Uterus (tissue), 2 donors: ENCODE measurements at regions not wholly inside any gene's neighbourhood (a gene's known extent, or its start where the extent isn't known, plus 50 kb on each side); places are given as distances from the start of the nearest gene placed in this dataset.

ENCODE experiments used
- POLR2A ChIP-seq, 2 donors: fragments of 450-650 bp; IDR thresholded peaks; one replicate each; pipeline ENCODE4 v1.6.1; 2016; ENCODE audit warnings: antibody characterized with exemption in 2 of 2, mild to moderate bottlenecking in 1 of 2, moderate library complexity in 1 of 2
- TF ChIP-seq, protein P1 (sequence below), 4 experiments: fragments of 200-600 bp in 2 of 4; fragments of 450-650 bp in 2 of 4; sonication (generic) in 2 of 4; IDR thresholded peaks; one replicate each; pipeline ENCODE4 v1.5.1; 2016 to 2019; ENCODE audit warnings: antibody characterized with exemption in 4 of 4, mild to moderate bottlenecking in 2 of 4, moderate library complexity in 1 of 4

DNA sequence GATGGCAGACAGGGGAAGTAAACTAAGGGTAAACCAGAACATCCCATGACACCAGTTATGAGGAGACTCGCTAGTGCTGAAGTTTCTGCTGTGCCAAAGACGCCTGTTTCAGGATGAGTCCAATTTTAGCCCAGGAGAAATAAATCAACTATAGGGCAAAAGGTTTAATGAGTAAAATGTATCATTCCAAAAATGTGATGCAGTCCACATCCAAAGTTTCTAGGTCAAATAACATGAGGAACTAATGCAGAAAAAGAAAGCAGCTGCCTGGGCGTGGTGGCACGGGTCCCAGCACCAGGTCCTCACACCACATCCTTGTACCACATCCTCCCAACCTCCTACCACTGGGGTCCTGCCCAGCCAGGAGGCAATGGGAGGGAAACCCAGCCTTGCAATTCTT is 126.9 kb upstream of the CTAGE1 start:
- TF ChIP-seq, protein P1, sequence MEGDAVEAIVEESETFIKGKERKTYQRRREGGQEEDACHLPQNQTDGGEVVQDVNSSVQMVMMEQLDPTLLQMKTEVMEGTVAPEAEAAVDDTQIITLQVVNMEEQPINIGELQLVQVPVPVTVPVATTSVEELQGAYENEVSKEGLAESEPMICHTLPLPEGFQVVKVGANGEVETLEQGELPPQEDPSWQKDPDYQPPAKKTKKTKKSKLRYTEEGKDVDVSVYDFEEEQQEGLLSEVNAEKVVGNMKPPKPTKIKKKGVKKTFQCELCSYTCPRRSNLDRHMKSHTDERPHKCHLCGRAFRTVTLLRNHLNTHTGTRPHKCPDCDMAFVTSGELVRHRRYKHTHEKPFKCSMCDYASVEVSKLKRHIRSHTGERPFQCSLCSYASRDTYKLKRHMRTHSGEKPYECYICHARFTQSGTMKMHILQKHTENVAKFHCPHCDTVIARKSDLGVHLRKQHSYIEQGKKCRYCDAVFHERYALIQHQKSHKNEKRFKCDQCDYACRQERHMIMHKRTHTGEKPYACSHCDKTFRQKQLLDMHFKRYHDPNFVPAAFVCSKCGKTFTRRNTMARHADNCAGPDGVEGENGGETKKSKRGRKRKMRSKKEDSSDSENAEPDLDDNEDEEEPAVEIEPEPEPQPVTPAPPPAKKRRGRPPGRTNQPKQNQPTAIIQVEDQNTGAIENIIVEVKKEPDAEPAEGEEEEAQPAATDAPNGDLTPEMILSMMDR (IDR thresholded peaks at IDR 0.05), result no peak
- TF ChIP-seq POLR2A (IDR thresholded peaks at IDR 0.05), result no peak
